K562 (cell line): ENCODE measurements at regions not wholly inside any gene's neighbourhood (a gene's known extent, or its start where the extent isn't known, plus 50 kb on each side); places are given as distances from the start of the nearest gene placed in this dataset.

ENCODE experiments used
- ATAC-seq: fragments of 200-7000 bp; cut with Tn5 transposase; 3 replicates; pipeline ENCODE4 v1.9.1; 2020; ENCODE audit warnings: moderate library complexity
- BruUV-seq: library from RNA; stranded (reverse); fragments of 400-500 nt; replicated peaks from 2 replicates; lab custom pipeline; 2021; lab: Mats Ljungman, UMichigan
- CTCF ChIA-PET: fragments of 300-600 bp; formaldehyde crosslinking; extraction: SDS; loops from one replicate; lab custom pipeline; 2021; ENCODE audit warnings: low intra/inter-chr PET ratio; lab: Yijun Ruan, JAX
- POLR2A ChIA-PET: fragments of 300-600, 350-650 bp; sonication (Branson Sonifier 250); formaldehyde crosslinking; extraction: SDS; loops from one replicate; lab custom pipeline; 2021; ENCODE audit warnings: antibody characterized with exemption, inconsistent platforms; lab: Yijun Ruan, JAX
- DNase-seq, 4 experiments: peaks; one replicate each; pipeline versions ENCODE4 v3.0.0 to v3.0.0-alpha.2; 2011 to 2018; ENCODE audit warnings: low spot score in 3 of 4, mixed read lengths in 3 of 4; ENCODE audit errors: extremely low read depth in 1 of 4
- FAIRE-seq: peaks from 2 replicates; lab custom pipeline; 2011; peaks lifted over from hg19 to GRCh38; lab: Jason Lieb, UNC
- H2AFZ ChIP-seq: 2 replicates; pipeline ENCODE4 v1.6.0; 2011; ENCODE audit warnings: low read depth, low read length, control low read depth, inconsistent platforms
- H3K27ac ChIP-seq: fragments of 200-600 bp; 3 replicates; pipeline ENCODE4 v1.8.0; 2011; ENCODE audit warnings: low read depth, mild to moderate bottlenecking, control low read depth, inconsistent platforms, low read length, moderate library complexity, mixed read lengths; ENCODE audit errors: extremely low read depth
- H3K27me3 ChIP-seq, 2 experiments: fragments of 300-600 bp in 1 of 2; 2 replicates in 1 of 2; 3 replicates in 1 of 2; pipeline versions ENCODE4 v1.6.0 to v1.8.0; 2011; ENCODE audit warnings: inconsistent platforms in 2 of 2, low read length in 2 of 2, mild to moderate bottlenecking in 1 of 2, mixed read lengths in 1 of 2, moderate library complexity in 1 of 2; ENCODE audit not compliant: control insufficient read depth in 2 of 2, insufficient read depth in 2 of 2
- H3K36me3 ChIP-seq: fragments of 300-600 bp; 3 replicates; pipeline ENCODE4 v1.8.0; 2011; ENCODE audit warnings: mild to moderate bottlenecking, low read length, inconsistent platforms; ENCODE audit not compliant: control insufficient read depth, insufficient read depth
- H3K4me1 ChIP-seq, 2 experiments: fragments of 200-600 bp in 1 of 2; replicated peaks in 1 of 2; 2 replicates in 1 of 2; 3 replicates in 1 of 2; pipeline versions ENCODE4 v1.5.1 to v1.8.0; 2011; ENCODE audit warnings: inconsistent platforms in 2 of 2, low read length in 2 of 2, mild to moderate bottlenecking in 1 of 2, mixed read lengths in 1 of 2, moderate library complexity in 1 of 2; ENCODE audit not compliant: control insufficient read depth in 2 of 2, insufficient read depth in 2 of 2
- H3K4me2 ChIP-seq: 2 replicates; pipeline ENCODE4 v1.6.1; 2011; ENCODE audit warnings: low read length, control low read depth, inconsistent platforms, mixed read lengths; ENCODE audit not compliant: insufficient read depth
- H3K4me3 ChIP-seq: fragments of 200-600 bp; sonication (generic), shearing (Covaris generic); 2 replicates; pipeline ENCODE4 v1.5.1; 2016; ENCODE audit warnings: control low read depth, inconsistent platforms
- H3K79me2 ChIP-seq: fragments of 200-600 bp; 3 replicates; pipeline ENCODE4 v1.8.0; 2011; ENCODE audit warnings: low read length, inconsistent platforms; ENCODE audit not compliant: control insufficient read depth, insufficient read depth
- H3K9ac ChIP-seq, 2 experiments: 2 replicates each; pipeline versions ENCODE4 v1.6.0 to v1.6.1; 2011; ENCODE audit warnings: low read depth in 2 of 2, low read length in 2 of 2, control low read depth in 1 of 2, inconsistent platforms in 1 of 2, mild to moderate bottlenecking in 1 of 2, mixed read lengths in 1 of 2; ENCODE audit not compliant: insufficient read depth in 1 of 2
- H3K9me1 ChIP-seq: one replicate; pipeline ENCODE4 v1.6.0; 2011; ENCODE audit warnings: inconsistent platforms, mild to moderate bottlenecking, low read length, moderate library complexity; ENCODE audit not compliant: control insufficient read depth, insufficient read depth
- H3K9me3 ChIP-seq: replicated peaks from 2 replicates; pipeline ENCODE4 v1.5.1; 2011; ENCODE audit warnings: low read depth, low read length, inconsistent platforms; ENCODE audit not compliant: control insufficient read depth, insufficient read depth
- H4K20me1 ChIP-seq: replicated peaks from 2 replicates; pipeline ENCODE4 v1.6.1; 2011; ENCODE audit warnings: low read length, inconsistent platforms, mixed read lengths; ENCODE audit not compliant: control insufficient read depth, insufficient read depth
- ADNP ChIP-seq: fragments of 200-800 bp; sonication (Bioruptor generic); IDR thresholded peaks from 2 replicates; pipeline ENCODE4 v1.6.1; 2016; ENCODE audit warnings: missing genetic modification characterization, missing compliant biosample characterization
- BMI1 ChIP-seq: fragments of 150-350 bp; IDR thresholded peaks from 2 replicates; pipeline ENCODE4 v1.6.1; 2014; ENCODE audit warnings: low read length
- GATA2 ChIP-seq: sonication (generic); formaldehyde crosslinking; IDR thresholded peaks from 2 replicates; pipeline ENCODE4 v1.4.0; 2020; ENCODE audit warnings: mild to moderate bottlenecking, missing genetic modification reagents
- HCFC1 ChIP-seq: IDR thresholded peaks from 2 replicates; pipeline ENCODE4 v1.6.1; 2012; ENCODE audit warnings: low read depth, low read length, improper control_type of control experiment
- HNRNPH1 ChIP-seq: fragments of 200-400 bp; formaldehyde crosslinking; optimal IDR thresholded peaks from 2 replicates; pipeline ENCODE3; 2017; ENCODE audit warnings: low read depth, mild to moderate bottlenecking, low read length, moderate library complexity
- HNRNPL ChIP-seq: fragments of 200-400 bp; formaldehyde crosslinking; IDR thresholded peaks from 2 replicates; pipeline ENCODE4 v1.6.1; 2017; ENCODE audit warnings: low read depth, mild to moderate bottlenecking, low read length
- MTF1 ChIP-seq: fragments of 250-450 bp; sonication (Bioruptor Pico); IDR thresholded peaks from 2 replicates; pipeline ENCODE4 v1.9.0; 2021; ENCODE audit warnings: moderate library complexity, mild to moderate bottlenecking, inconsistent platforms, borderline replicate concordance
- NRF1 ChIP-seq, 2 experiments: fragments of 450-650 bp; IDR thresholded peaks in 1 of 2; conservative IDR thresholded peaks in 1 of 2; 2 replicates each; pipeline ENCODE4 v1.6.1; 2014; ENCODE audit warnings: mild to moderate bottlenecking in 2 of 2
- SNIP1 ChIP-seq: fragments of 450-650 bp; IDR thresholded peaks from 2 replicates; pipeline ENCODE4 v1.7.1; 2017; ENCODE audit warnings: low read depth, mild to moderate bottlenecking
- SPI1 ChIP-seq: IDR thresholded peaks from 2 replicates; pipeline ENCODE4 v1.6.1; 2011; ENCODE audit warnings: low read depth, low read length, control low read depth, borderline replicate concordance
- TCFL5 ChIP-seq: fragments of 250-450 bp; sonication (Bioruptor Pico); conservative IDR thresholded peaks from 2 replicates; pipeline ENCODE4 v1.6.1; 2021; ENCODE audit warnings: mild to moderate bottlenecking, moderate library complexity, matching md5 sums
- ZFPM2 ChIP-seq: fragments of 250-450 bp; sonication (Bioruptor Pico); IDR thresholded peaks from 2 replicates; pipeline ENCODE4 v1.5.1; 2022; ENCODE audit warnings: mild to moderate bottlenecking
- WGBS: fragments of 100-300 bp; shearing (Covaris generic); methylation state at CpG from one replicate; pipeline ENCODE4 v1.1.6; 2016; ENCODE audit warnings: low coverage, mixed read lengths; ENCODE audit not compliant: insufficient coverage; ENCODE audit errors: missing lambda C conversion rate; 5-methylcytosine and 5-hydroxymethylcytosine counted together
- in situ Hi-C: fragments of 300-500 bp; cut with MboI; formaldehyde crosslinking; loops from 4 replicates; pipeline ENCODE4 v1.15.0; 2018; ENCODE audit warnings: inconsistent platforms, mixed read lengths
- intact Hi-C: fragments of 100-400 bp; cut with micrococcal nuclease; formaldehyde crosslinking; loops from 2 replicates; pipeline ENCODE4 v1.14.2; 2022
- TF ChIP-seq, protein P1 (sequence below): fragments of 450-650 bp; IDR thresholded peaks from 2 replicates; pipeline ENCODE4 v1.6.1; 2018; ENCODE audit warnings: mild to moderate bottlenecking, low read depth; ENCODE audit not compliant: partially characterized antibody
- TF ChIP-seq, protein P2 (sequence below): fragments of 200-800 bp; sonication (Bioruptor generic); IDR thresholded peaks from 2 replicates; pipeline ENCODE4 v1.6.1; 2016; ENCODE audit warnings: missing genetic modification characterization, missing compliant biosample characterization
- TF ChIP-seq, protein P3 (sequence below): sonication (generic); formaldehyde crosslinking; IDR thresholded peaks from 2 replicates; pipeline ENCODE4 v1.8.0; 2023; ENCODE audit warnings: mild to moderate bottlenecking, missing genetic modification reagents
- TF ChIP-seq, protein P4 (sequence below): sonication (generic); formaldehyde crosslinking; IDR thresholded peaks from 2 replicates; pipeline ENCODE4 v1.9.0; 2022; ENCODE audit warnings: mild to moderate bottlenecking, missing genetic modification reagents

DNA sequence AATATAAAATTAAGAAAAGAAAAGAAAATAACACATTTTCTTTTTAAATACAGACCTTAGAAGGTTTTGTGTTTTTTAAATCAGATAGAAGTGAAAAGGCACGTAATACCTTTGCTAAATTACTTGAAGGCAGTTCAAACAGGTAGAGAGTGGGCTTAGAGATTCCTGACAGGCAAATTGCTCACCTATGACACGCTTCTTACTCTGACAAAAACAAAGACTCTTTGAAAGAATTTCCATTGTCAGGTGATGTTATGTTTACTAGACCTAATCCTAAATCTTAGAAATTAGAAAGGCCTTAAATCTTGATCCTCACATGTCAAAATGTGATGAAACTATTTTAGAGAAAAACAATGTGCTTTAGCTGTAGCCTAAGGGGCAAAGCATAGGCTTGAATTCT, 522.9 kb downstream of the SOX11 start:
- Histone ChIP-seq H3K79me2 (no peaks in the 10 kb centered on the region), H3K9me3 (no peaks in the 10 kb centered on the region), H3K27ac (no peak overlapping the region), H3K9ac (no peak overlapping the region), H3K4me3 (no peak overlapping the region), H4K20me1 (no peaks in the 10 kb centered on the region), H3K4me1 (no peaks in the 10 kb centered on the region), H3K9me1 (no peaks in the 10 kb centered on the region), H3K27me3 (no peaks in the 10 kb centered on the region), H3K36me3 (no peaks in the 10 kb centered on the region), H3K4me2 (no peak overlapping the region), H2AFZ (no peak overlapping the region)
- in situ Hi-C loops: no loop called here
- POLR2A ChIA-PET: no interaction called here
- TF ChIP-seq SPI1 (no peak), TCFL5 (no peak), NRF1 (conservative IDR thresholded peaks at IDR 0.05 in 1 of 2, IDR thresholded peaks at IDR 0.05 in 1 of 2) (no peak), SNIP1 (no peak), ADNP (no peak), HCFC1 (no peak), ZFPM2 (CRISPR knock-in tag) (no peak), GATA2 (CRISPR knock-in tag) (no peak), BMI1 (no peak), HNRNPH1 (no peak), MTF1 (CRISPR knock-in tag) (no peak), HNRNPL (no peak)
- TF ChIP-seq, protein P1, sequence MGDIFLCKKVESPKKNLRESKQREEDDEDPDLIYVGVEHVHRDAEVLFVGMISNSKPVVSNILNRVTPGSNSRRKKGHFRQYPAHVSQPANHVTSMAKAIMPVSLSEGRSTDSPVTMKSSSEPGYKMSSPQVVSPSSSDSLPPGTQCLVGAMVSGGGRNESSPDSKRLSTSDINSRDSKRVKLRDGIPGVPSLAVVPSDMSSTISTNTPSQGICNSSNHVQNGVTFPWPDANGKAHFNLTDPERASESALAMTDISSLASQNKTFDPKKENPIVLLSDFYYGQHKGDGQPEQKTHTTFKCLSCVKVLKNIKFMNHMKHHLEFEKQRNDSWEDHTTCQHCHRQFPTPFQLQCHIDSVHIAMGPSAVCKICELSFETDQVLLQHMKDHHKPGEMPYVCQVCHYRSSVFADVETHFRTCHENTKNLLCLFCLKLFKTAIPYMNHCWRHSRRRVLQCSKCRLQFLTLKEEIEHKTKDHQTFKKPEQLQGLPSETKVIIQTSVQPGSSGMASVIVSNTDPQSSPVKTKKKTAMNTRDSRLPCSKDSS: no peak
- TF ChIP-seq, protein P2, sequence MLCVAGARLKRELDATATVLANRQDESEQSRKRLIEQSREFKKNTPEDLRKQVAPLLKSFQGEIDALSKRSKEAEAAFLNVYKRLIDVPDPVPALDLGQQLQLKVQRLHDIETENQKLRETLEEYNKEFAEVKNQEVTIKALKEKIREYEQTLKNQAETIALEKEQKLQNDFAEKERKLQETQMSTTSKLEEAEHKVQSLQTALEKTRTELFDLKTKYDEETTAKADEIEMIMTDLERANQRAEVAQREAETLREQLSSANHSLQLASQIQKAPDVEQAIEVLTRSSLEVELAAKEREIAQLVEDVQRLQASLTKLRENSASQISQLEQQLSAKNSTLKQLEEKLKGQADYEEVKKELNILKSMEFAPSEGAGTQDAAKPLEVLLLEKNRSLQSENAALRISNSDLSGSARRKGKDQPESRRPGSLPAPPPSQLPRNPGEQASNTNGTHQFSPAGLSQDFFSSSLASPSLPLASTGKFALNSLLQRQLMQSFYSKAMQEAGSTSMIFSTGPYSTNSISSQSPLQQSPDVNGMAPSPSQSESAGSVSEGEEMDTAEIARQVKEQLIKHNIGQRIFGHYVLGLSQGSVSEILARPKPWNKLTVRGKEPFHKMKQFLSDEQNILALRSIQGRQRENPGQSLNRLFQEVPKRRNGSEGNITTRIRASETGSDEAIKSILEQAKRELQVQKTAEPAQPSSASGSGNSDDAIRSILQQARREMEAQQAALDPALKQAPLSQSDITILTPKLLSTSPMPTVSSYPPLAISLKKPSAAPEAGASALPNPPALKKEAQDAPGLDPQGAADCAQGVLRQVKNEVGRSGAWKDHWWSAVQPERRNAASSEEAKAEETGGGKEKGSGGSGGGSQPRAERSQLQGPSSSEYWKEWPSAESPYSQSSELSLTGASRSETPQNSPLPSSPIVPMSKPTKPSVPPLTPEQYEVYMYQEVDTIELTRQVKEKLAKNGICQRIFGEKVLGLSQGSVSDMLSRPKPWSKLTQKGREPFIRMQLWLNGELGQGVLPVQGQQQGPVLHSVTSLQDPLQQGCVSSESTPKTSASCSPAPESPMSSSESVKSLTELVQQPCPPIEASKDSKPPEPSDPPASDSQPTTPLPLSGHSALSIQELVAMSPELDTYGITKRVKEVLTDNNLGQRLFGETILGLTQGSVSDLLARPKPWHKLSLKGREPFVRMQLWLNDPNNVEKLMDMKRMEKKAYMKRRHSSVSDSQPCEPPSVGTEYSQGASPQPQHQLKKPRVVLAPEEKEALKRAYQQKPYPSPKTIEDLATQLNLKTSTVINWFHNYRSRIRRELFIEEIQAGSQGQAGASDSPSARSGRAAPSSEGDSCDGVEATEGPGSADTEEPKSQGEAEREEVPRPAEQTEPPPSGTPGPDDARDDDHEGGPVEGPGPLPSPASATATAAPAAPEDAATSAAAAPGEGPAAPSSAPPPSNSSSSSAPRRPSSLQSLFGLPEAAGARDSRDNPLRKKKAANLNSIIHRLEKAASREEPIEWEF (CRISPR knock-in tag): no peak
- TF ChIP-seq, protein P3, sequence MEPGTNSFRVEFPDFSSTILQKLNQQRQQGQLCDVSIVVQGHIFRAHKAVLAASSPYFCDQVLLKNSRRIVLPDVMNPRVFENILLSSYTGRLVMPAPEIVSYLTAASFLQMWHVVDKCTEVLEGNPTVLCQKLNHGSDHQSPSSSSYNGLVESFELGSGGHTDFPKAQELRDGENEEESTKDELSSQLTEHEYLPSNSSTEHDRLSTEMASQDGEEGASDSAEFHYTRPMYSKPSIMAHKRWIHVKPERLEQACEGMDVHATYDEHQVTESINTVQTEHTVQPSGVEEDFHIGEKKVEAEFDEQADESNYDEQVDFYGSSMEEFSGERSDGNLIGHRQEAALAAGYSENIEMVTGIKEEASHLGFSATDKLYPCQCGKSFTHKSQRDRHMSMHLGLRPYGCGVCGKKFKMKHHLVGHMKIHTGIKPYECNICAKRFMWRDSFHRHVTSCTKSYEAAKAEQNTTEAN (CRISPR knock-in tag): no peak
- TF ChIP-seq, protein P4, sequence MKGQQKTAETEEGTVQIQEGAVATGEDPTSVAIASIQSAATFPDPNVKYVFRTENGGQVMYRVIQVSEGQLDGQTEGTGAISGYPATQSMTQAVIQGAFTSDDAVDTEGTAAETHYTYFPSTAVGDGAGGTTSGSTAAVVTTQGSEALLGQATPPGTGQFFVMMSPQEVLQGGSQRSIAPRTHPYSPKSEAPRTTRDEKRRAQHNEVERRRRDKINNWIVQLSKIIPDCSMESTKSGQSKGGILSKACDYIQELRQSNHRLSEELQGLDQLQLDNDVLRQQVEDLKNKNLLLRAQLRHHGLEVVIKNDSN (CRISPR knock-in tag): no peak
- CTCF ChIA-PET: no interaction called here
- DNase-seq: no peak
- WGBS: 0% methylated on average over 2 of the region's 2 CpGs
- FAIRE-seq: no peak
- intact Hi-C loops: no loop called here
- no peak for ATAC-seq
- no TSS peak for BruUV-seq
